ENCODE measurements at regions not wholly inside any gene's neighbourhood (a gene's known extent, or its start where the extent isn't known, plus 50 kb on each side); places are given as distances from the start of the nearest gene placed in this dataset.
"Not testable (repeated sequence)": the region's sequence is repeated elsewhere in the genome, so short reads cannot be mapped to it uniquely, and the experiment has no call there.

GRCh38 chr2:9730523-9730922 is 99.7 kb upstream of the YWHAQ start:
- H3K4me3 ChIP-seq (ENCODE audit: low read depth in 1 of 2, low read length in 2 of 2); H4K20me1 ChIP-seq (ENCODE audit: insufficient read depth, low read length); H3K36me3 ChIP-seq (ENCODE audit: insufficient read depth, low read length); DNase-seq; H3K4me1 ChIP-seq (ENCODE audit: insufficient read depth, low read length); H3K9ac ChIP-seq (ENCODE audit: low read depth, low read length); H3K9me3 ChIP-seq (ENCODE audit: insufficient read depth, low read length, severe bottlenecking); H3K27me3 ChIP-seq (ENCODE audit: insufficient read depth, low read length, poor library complexity); H2AFZ ChIP-seq (ENCODE audit: low read depth, low read length); H3K4me2 ChIP-seq (ENCODE audit: insufficient read depth, low read length); H3K79me2 ChIP-seq (ENCODE audit: insufficient read depth, low read length); ATAC-seq (ENCODE audit: insufficient read depth, low read depth); H3K27ac ChIP-seq (ENCODE audit: low read length): not testable (repeated sequence)

GRCh38 chr2:9732824-9733223 is 102.0 kb upstream of the YWHAQ start:
- Histone ChIP-seq H3K36me3 (ENCODE audit: insufficient read depth, low read length) (no peaks in the 10 kb centered on the region), H3K9me3 (ENCODE audit: insufficient read depth, low read length, severe bottlenecking) (peaks cover 5% of the 10 kb centered on the region), H3K79me2 (ENCODE audit: insufficient read depth, low read length) (no peaks in the 10 kb centered on the region), H3K4me3 (ENCODE audit: low read depth in 1 of 2, low read length in 2 of 2) (no peak overlapping the region), H3K27ac (ENCODE audit: low read length) (no peak overlapping the region), H3K4me2 (ENCODE audit: insufficient read depth, low read length) (no peak overlapping the region), H4K20me1 (ENCODE audit: insufficient read depth, low read length) (no peaks in the 10 kb centered on the region), H3K27me3 (ENCODE audit: insufficient read depth, low read length, poor library complexity) (no peaks in the 10 kb centered on the region), H3K9ac (ENCODE audit: low read depth, low read length) (no peak overlapping the region), H3K4me1 (ENCODE audit: insufficient read depth, low read length) (no peaks in the 10 kb centered on the region), H2AFZ (ENCODE audit: low read depth, low read length) (no peak overlapping the region)
- no peak for ATAC-seq (ENCODE audit: insufficient read depth, low read depth)
- DNase-seq = no peak
- TF ChIP-seq EZH2 (IDR thresholded peaks at IDR 0.05; ENCODE audit: borderline replicate concordance, low read depth, low read length, severe bottlenecking) = no peak
- no peak for TF ChIP-seq CTCF (IDR thresholded peaks at IDR 0.05; ENCODE audit: borderline replicate concordance, extremely low read depth, low read length, poor library complexity, severe bottlenecking)

GRCh38 chr2:9734308-9734707 is 103.5 kb upstream of the YWHAQ start:
- Histone ChIP-seq H3K36me3 (ENCODE audit: insufficient read depth, low read length) (no peaks in the 10 kb centered on the region), H3K27me3 (ENCODE audit: insufficient read depth, low read length, poor library complexity) (no peaks in the 10 kb centered on the region), H3K4me3 (ENCODE audit: low read depth in 1 of 2, low read length in 2 of 2) (no peak overlapping the region), H3K4me1 (ENCODE audit: insufficient read depth, low read length) (no peaks in the 10 kb centered on the region), H3K9me3 (ENCODE audit: insufficient read depth, low read length, severe bottlenecking) (peaks cover 5% of the 10 kb centered on the region), H3K4me2 (ENCODE audit: insufficient read depth, low read length) (no peak overlapping the region), H3K9ac (ENCODE audit: low read depth, low read length) (no peak overlapping the region), H4K20me1 (ENCODE audit: insufficient read depth, low read length) (no peaks in the 10 kb centered on the region), H3K79me2 (ENCODE audit: insufficient read depth, low read length) (no peaks in the 10 kb centered on the region), H3K27ac (ENCODE audit: low read length) (no peak overlapping the region), H2AFZ (ENCODE audit: low read depth, low read length) (no peak overlapping the region)
- TF ChIP-seq CTCF (IDR thresholded peaks at IDR 0.05; ENCODE audit: borderline replicate concordance, extremely low read depth, low read length, poor library complexity, severe bottlenecking) (no peak), EZH2 (IDR thresholded peaks at IDR 0.05; ENCODE audit: borderline replicate concordance, low read depth, low read length, severe bottlenecking) (no peak)
- DNase-seq = no peak
- no peak for ATAC-seq (ENCODE audit: insufficient read depth, low read depth)

GRCh38 chr2:9735335-9735734 is 104.5 kb upstream of the YWHAQ start:
- no peaks in the 10 kb centered on the region for H3K79me2 ChIP-seq (ENCODE audit: insufficient read depth, low read length)
- H3K4me2 ChIP-seq (ENCODE audit: insufficient read depth, low read length) = no peak overlapping the region
- H2AFZ ChIP-seq (ENCODE audit: low read depth, low read length) = no peak overlapping the region
- H3K9ac ChIP-seq (ENCODE audit: low read depth, low read length) = no peak overlapping the region
- TF ChIP-seq CTCF (IDR thresholded peaks at IDR 0.05; ENCODE audit: borderline replicate concordance, extremely low read depth, low read length, poor library complexity, severe bottlenecking) = no peak
- no peak for TF ChIP-seq EZH2 (IDR thresholded peaks at IDR 0.05; ENCODE audit: borderline replicate concordance, low read depth, low read length, severe bottlenecking)
- no peak overlapping the region for H3K4me3 ChIP-seq (ENCODE audit: low read depth in 1 of 2, low read length in 2 of 2)
- no peaks in the 10 kb centered on the region for H3K36me3 ChIP-seq (ENCODE audit: insufficient read depth, low read length)
- DNase-seq (peak; percentile 27), ATAC-seq (ENCODE audit: insufficient read depth, low read depth) (peak; percentile 52; the same call in 2 of the 3 replicates)
- no peaks in the 10 kb centered on the region for H4K20me1 ChIP-seq (ENCODE audit: insufficient read depth, low read length)
- H3K9me3 ChIP-seq (ENCODE audit: insufficient read depth, low read length, severe bottlenecking) = peaks cover 5% of the 10 kb centered on the region
- no peaks in the 10 kb centered on the region for H3K4me1 ChIP-seq (ENCODE audit: insufficient read depth, low read length)
- H3K27ac ChIP-seq (ENCODE audit: low read length) = no peak overlapping the region
- H3K27me3 ChIP-seq (ENCODE audit: insufficient read depth, low read length, poor library complexity) = no peaks in the 10 kb centered on the region
